HCT116 (cell line): ENCODE measurements at regions not wholly inside any gene's neighbourhood (a gene's known extent, or its start where the extent isn't known, plus 50 kb on each side); places are given as distances from the start of the nearest gene placed in this dataset.

Experiments used
- ATAC-seq: fragments of 200-7000 bp; cut with Tn5 transposase; 2 replicates; pipeline ENCODE4 v1.9.1; 2020; ENCODE audit warnings: mild to moderate bottlenecking, moderate library complexity
- BruUV-seq: library from RNA; stranded (reverse); fragments of 400-500 nt; replicated peaks from 2 replicates; lab custom pipeline; 2021; lab: Mats Ljungman, UMichigan
- CTCF ChIA-PET: fragments of 300-600 bp; sonication (Branson Sonifier 250); formaldehyde crosslinking; loops from one replicate; lab custom pipeline; 2021; ENCODE audit warnings: antibody characterized with exemption; lab: Charles Lee
- POLR2A ChIA-PET: fragments of 300-600, 350-600 bp; sonication (Branson Sonifier 250); formaldehyde crosslinking; loops from one replicate; lab custom pipeline; 2021; ENCODE audit warnings: antibody characterized with exemption; lab: Charles Lee
- RAD21 ChIA-PET, 2 experiments: fragments of 300-600 bp; sonication (Branson Sonifier 250); formaldehyde crosslinking; loops; one replicate each; lab custom pipeline; 2023; ENCODE audit warnings: low total read pairs in 2 of 2; ENCODE audit not compliant: uncharacterized antibody in 2 of 2, unreplicated experiment in 2 of 2, low non-redundant PET in 1 of 2; lab: Charles Lee
- DNase-seq: peaks from one replicate; pipeline ENCODE4 v3.0.0-alpha.2; 2010; ENCODE audit warnings: low read depth, low spot score
- H2AFZ ChIP-seq: fragments of 200-600 bp; shearing (Covaris generic), sonication (generic); 2 replicates; pipeline ENCODE4 v1.6.1; 2017; ENCODE audit warnings: low read depth, mixed run types, mixed read lengths, antibody characterized with exemption, low read length; ENCODE audit not compliant: poor library complexity, severe bottlenecking
- H3K27ac ChIP-seq: 2 replicates; pipeline ENCODE4 v1.5.1; 2012; ENCODE audit warnings: low read depth, low read length
- H3K27me3 ChIP-seq: fragments of 200-600 bp; sonication (generic); 2 replicates; pipeline ENCODE4 v1.6.1; 2016; ENCODE audit warnings: mixed run types, low read length, mixed read lengths; ENCODE audit not compliant: insufficient read depth
- H3K36me3 ChIP-seq, 2 experiments: fragments of 200-500 bp in 1 of 2; fragments of 200-600 bp in 1 of 2; sonication (Bioruptor generic) in 1 of 2; sonication (generic) in 1 of 2; 2 replicates each; pipeline versions ENCODE4 v1.5.1 to v1.6.1; 2014 to 2016; ENCODE audit warnings: low read length in 2 of 2, inconsistent platforms in 1 of 2, mixed read lengths in 1 of 2, mixed run types in 1 of 2; ENCODE audit not compliant: insufficient read depth in 2 of 2, control insufficient read depth in 1 of 2
- H3K4me1 ChIP-seq, 2 experiments: fragments of 200-600 bp in 1 of 2; sonication (generic) in 1 of 2; 2 replicates each; pipeline versions ENCODE4 v1.5.1 to v1.6.1; 2012 to 2017; ENCODE audit warnings: low read length in 2 of 2, inconsistent platforms in 1 of 2, mild to moderate bottlenecking in 1 of 2, mixed read lengths in 1 of 2, mixed run types in 1 of 2, moderate library complexity in 1 of 2; ENCODE audit not compliant: insufficient read depth in 2 of 2, control insufficient read depth in 1 of 2
- H3K4me2 ChIP-seq: fragments of 200-600 bp; sonication (generic); 2 replicates; pipeline ENCODE4 v1.6.1; 2017; ENCODE audit warnings: mixed run types, low read length, mixed read lengths
- H3K4me3 ChIP-seq, 2 experiments: fragments of 200-600 bp in 1 of 2; sonication (generic) in 1 of 2; replicated peaks in 1 of 2; 2 replicates each; pipeline ENCODE4 v1.5.1; 2011 to 2016; ENCODE audit warnings: low read length in 2 of 2, control low read depth in 1 of 2, low read depth in 1 of 2, mild to moderate bottlenecking in 1 of 2, mixed read lengths in 1 of 2, mixed run types in 1 of 2
- H3K79me2 ChIP-seq: fragments of 200-600 bp; sonication (generic); 2 replicates; pipeline ENCODE4 v1.6.1; 2017; ENCODE audit warnings: mild to moderate bottlenecking, mixed run types, low read length, moderate library complexity, mixed read lengths; ENCODE audit not compliant: insufficient read depth
- H3K9ac ChIP-seq: fragments of 200-600 bp; sonication (generic); 2 replicates; pipeline ENCODE4 v1.6.1; 2016; ENCODE audit warnings: low read length, mixed read lengths
- H3K9me2 ChIP-seq: fragments of 200-600 bp; sonication (generic), shearing (Covaris generic); 2 replicates; pipeline ENCODE4 v1.6.1; 2017; ENCODE audit warnings: mixed run types, mild to moderate bottlenecking, moderate library complexity; ENCODE audit not compliant: insufficient read depth
- H3K9me3 ChIP-seq, 2 experiments: fragments of 200-500 bp in 1 of 2; fragments of 200-600 bp in 1 of 2; sonication (Bioruptor generic) in 1 of 2; sonication (generic) in 1 of 2; 2 replicates each; pipeline ENCODE4 v1.6.1; 2014 to 2017; ENCODE audit warnings: low read length in 2 of 2, mixed read lengths in 2 of 2, inconsistent platforms in 1 of 2, low read depth in 1 of 2, mild to moderate bottlenecking in 1 of 2, mixed run types in 1 of 2, moderate library complexity in 1 of 2; ENCODE audit not compliant: control insufficient read depth in 1 of 2, insufficient read depth in 1 of 2
- H4K20me1 ChIP-seq: fragments of 200-600 bp; sonication (generic), shearing (Covaris generic); 2 replicates; pipeline ENCODE4 v1.6.1; 2017; ENCODE audit warnings: mixed run types, mild to moderate bottlenecking, moderate library complexity; ENCODE audit not compliant: insufficient read depth
- CEBPB ChIP-seq: IDR thresholded peaks from 2 replicates; pipeline ENCODE4 v1.6.1; 2012; ENCODE audit warnings: low read depth
- EGR1 ChIP-seq: IDR thresholded peaks from 2 replicates; pipeline ENCODE4 v1.6.1; 2012; ENCODE audit warnings: low read depth
- EZH2 ChIP-seq: fragments of 200-600 bp; sonication (generic); IDR thresholded peaks from 2 replicates; pipeline ENCODE4 v1.6.1; 2017; ENCODE audit warnings: antibody characterized with exemption, mixed run types
- JUND ChIP-seq: IDR thresholded peaks from 2 replicates; pipeline ENCODE4 v1.6.1; 2012
- POLR2A ChIP-seq: IDR thresholded peaks from 2 replicates; pipeline ENCODE4 v1.7.0; 2011; ENCODE audit warnings: borderline replicate concordance; ENCODE audit not compliant: insufficient read depth, insufficient read length; ENCODE audit errors: extremely low read depth
- RAD21 ChIP-seq: IDR thresholded peaks from 2 replicates; pipeline ENCODE4 v1.6.1; 2012; ENCODE audit warnings: low read depth, mild to moderate bottlenecking
- REST ChIP-seq: IDR thresholded peaks from 2 replicates; pipeline ENCODE4 v1.6.1; 2012; ENCODE audit warnings: low read depth
- SIN3A ChIP-seq: IDR thresholded peaks from 2 replicates; pipeline ENCODE4 v1.6.1; 2012; ENCODE audit warnings: low read depth
- SP1 ChIP-seq: IDR thresholded peaks from 2 replicates; pipeline ENCODE4 v1.6.1; 2012; ENCODE audit warnings: low read depth
- SRF ChIP-seq: IDR thresholded peaks from 2 replicates; pipeline ENCODE4 v1.6.1; 2012; ENCODE audit warnings: low read depth
- TCF7L2 ChIP-seq: IDR thresholded peaks from 2 replicates; pipeline ENCODE4 v1.7.0; 2011; ENCODE audit warnings: borderline replicate concordance, inconsistent platforms; ENCODE audit not compliant: insufficient read depth, insufficient read length; ENCODE audit errors: extremely low read depth
- ZNF274 ChIP-seq: fragments of 200-500 bp; sonication (Bioruptor generic); IDR thresholded peaks from 2 replicates; pipeline ENCODE4 v1.6.1; 2014; ENCODE audit warnings: mild to moderate bottlenecking, low read depth, low read length, inconsistent platforms
- intact Hi-C: fragments of 100-400 bp; cut with micrococcal nuclease; formaldehyde crosslinking; loops from 2 replicates; pipeline ENCODE4 v1.10.0; 2022
- TF ChIP-seq, protein P1 (sequence below): IDR thresholded peaks from 2 replicates; pipeline ENCODE4 v1.6.1; 2011; ENCODE audit warnings: mild to moderate bottlenecking, low read length, moderate library complexity; ENCODE audit not compliant: insufficient replicate concordance; ENCODE audit errors: extremely low read depth

DNA sequence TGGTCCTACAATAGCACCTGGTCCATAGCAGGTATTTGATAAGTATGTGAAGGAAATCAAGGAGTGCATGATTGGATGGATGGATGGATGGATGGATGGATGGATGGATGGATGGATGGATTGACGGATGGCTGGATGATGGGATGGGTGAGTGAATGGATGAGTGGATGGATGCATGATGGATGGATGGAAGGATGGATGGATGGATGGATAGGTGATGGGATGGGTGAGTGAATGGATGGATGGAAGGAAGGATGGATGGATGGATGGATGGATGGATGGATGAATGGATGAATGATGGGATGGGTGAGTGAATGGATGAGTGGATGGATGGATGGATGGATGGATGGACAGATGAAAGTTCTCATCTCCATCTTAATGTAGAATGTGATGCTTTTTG, 231.0 kb upstream of the PPP2R2D start:
- Histone ChIP-seq H3K9me2 (no peaks in the 10 kb centered on the region), H3K4me1 (no peaks in the 10 kb centered on the region), H3K36me3 (no peaks in the 10 kb centered on the region), H3K79me2 (no peaks in the 10 kb centered on the region), H3K9me3 (no peaks in the 10 kb centered on the region), H4K20me1 (no peaks in the 10 kb centered on the region), H3K4me2 (no peak overlapping the region), H3K4me3 (no peak overlapping the region), H3K9ac (no peak overlapping the region), H2AFZ (no peak overlapping the region), H3K27me3 (0 out of 2 replicates have a peak, but pooled peaks cover under 1% of the 10 kb centered on the region), H3K27ac (no peak overlapping the region)
- CTCF ChIA-PET = no interaction called here
- ATAC-seq (no peak), DNase-seq (no peak)
- intact Hi-C loops = no loop called here
- RAD21 ChIA-PET = no interaction called here
- TF ChIP-seq SRF = no peak
- TF ChIP-seq EGR1 = no peak
- no peak for TF ChIP-seq RAD21
- TF ChIP-seq SIN3A = no peak
- TF ChIP-seq CEBPB = no peak
- TF ChIP-seq, protein P1, sequence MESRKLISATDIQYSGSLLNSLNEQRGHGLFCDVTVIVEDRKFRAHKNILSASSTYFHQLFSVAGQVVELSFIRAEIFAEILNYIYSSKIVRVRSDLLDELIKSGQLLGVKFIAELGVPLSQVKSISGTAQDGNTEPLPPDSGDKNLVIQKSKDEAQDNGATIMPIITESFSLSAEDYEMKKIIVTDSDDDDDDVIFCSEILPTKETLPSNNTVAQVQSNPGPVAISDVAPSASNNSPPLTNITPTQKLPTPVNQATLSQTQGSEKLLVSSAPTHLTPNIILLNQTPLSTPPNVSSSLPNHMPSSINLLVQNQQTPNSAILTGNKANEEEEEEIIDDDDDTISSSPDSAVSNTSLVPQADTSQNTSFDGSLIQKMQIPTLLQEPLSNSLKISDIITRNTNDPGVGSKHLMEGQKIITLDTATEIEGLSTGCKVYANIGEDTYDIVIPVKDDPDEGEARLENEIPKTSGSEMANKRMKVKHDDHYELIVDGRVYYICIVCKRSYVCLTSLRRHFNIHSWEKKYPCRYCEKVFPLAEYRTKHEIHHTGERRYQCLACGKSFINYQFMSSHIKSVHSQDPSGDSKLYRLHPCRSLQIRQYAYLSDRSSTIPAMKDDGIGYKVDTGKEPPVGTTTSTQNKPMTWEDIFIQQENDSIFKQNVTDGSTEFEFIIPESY = no peak
- TF ChIP-seq ZNF274 = no peak
- TF ChIP-seq TCF7L2 = no peak
- BruUV-seq = no TSS peak
- POLR2A ChIA-PET = no interaction called here

- H3K27me3 ChIP-seq = no peaks in the 10 kb centered on the region
- TF ChIP-seq JUND = no peak
- no peak for TF ChIP-seq EZH2
- no peak for TF ChIP-seq SIN3A
- no peak for TF ChIP-seq CEBPB
- TF ChIP-seq REST = no peak
- no peak for TF ChIP-seq POLR2A
- no peak for TF ChIP-seq EGR1
- TF ChIP-seq TCF7L2 = no peak
- TF ChIP-seq, protein P1 = no peak
- no peak for TF ChIP-seq SP1
- H4K20me1 ChIP-seq = no peaks in the 10 kb centered on the region
- ATAC-seq (no peak), DNase-seq (no peak)
- H3K9ac ChIP-seq = no peak overlapping the region
- ChIA-PET POLR2A (no interaction called here), RAD21 (no interaction called here), CTCF (no interaction called here)
- H3K9me2 ChIP-seq = no peaks in the 10 kb centered on the region
- no peak overlapping the region for H3K27ac ChIP-seq
- no TSS peak for BruUV-seq
- H3K36me3 ChIP-seq = no peaks in the 10 kb centered on the region
- H3K4me2 ChIP-seq = no peak overlapping the region
- no peak overlapping the region for H3K4me3 ChIP-seq
- H3K4me1 ChIP-seq = no peaks in the 10 kb centered on the region
- intact Hi-C loops = no loop called here
- H3K9me3 ChIP-seq = no peaks in the 10 kb centered on the region
- no peaks in the 10 kb centered on the region for H3K79me2 ChIP-seq
- H2AFZ ChIP-seq = no peak overlapping the region
These were observed 230.5 kb upstream of the PPP2R2D start for GRCh38 chr10:131670341-131670740.
